GM19438 (cell line): ENCODE measurements at regions not wholly inside any gene's neighbourhood (a gene's known extent, or its start where the extent isn't known, plus 50 kb on each side); places are given as distances from the start of the nearest gene placed in this dataset.
"Not testable (repeated sequence)": the region's sequence is repeated elsewhere in the genome, so short reads cannot be mapped to it uniquely, and the experiment has no call there.

Source experiments
- ATAC-seq: cut with Tn5 transposase; IDR thresholded peaks from one replicate; pipeline ENCODE4 v1.9.1; 2021; ENCODE audit warnings: low read depth; ENCODE audit not compliant: unreplicated experiment

DNA sequence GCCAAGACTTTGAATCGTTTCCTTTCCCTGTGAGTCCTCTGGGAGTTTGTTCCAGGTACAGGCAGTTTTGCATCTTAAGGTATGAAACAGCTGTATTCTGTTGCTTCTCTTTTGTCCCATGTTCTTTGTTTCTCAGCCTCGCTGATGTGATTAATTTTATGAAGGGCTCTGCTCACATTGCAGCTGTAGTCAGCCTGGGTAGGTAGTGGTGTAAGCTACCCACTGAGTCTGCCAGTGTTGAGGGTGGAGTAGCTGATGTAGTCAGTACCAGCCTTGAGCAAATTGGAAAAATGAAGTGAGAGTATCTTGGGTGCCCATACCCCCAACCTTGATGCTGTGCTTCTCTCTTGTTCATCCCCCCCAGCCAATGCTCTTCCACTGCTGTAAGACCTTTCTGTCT lies 139.6 kb upstream of the SMIM31 start:
- no peak for ATAC-seq

DNA sequence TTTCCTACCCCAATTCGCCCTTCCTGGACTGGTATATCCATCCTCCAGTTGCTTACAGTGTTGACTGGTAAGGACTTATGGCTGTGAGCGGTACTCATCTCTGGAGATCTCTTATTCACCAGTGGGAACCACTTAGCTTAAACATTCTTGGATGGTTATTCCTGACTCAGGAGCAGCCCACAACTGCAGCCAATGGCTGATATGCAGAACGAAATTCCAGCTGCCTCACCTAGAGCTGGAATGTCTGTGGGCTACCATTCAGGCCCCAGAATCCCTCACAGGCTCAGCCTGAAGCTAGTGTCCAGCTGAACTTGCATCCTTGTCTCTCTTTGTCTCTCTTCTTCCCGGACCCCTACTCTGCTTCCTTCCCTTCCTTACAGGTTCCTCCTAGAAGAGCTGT lies 138.9 kb upstream of the SMIM31 start:
- no peak for ATAC-seq

DNA sequence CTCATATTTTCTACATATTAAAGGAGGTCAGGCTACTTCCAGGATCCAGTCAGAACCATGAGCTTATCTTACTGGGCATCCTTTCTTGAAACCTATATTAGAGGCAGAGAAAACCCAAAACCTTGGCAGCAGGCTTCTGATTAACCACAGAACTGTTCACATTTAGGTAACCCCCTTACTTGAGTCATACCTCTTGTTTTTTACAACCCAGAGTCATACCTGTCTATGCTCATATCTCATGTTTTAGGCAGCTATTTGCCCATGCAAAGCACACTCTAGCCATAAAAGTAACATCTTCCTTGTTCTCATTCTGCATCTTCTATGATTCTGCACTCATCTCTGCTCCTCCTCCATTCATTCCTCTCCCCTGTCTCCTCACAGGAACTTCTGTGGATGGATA lies 138.0 kb upstream of the SMIM31 start:
- no peak for ATAC-seq

DNA sequence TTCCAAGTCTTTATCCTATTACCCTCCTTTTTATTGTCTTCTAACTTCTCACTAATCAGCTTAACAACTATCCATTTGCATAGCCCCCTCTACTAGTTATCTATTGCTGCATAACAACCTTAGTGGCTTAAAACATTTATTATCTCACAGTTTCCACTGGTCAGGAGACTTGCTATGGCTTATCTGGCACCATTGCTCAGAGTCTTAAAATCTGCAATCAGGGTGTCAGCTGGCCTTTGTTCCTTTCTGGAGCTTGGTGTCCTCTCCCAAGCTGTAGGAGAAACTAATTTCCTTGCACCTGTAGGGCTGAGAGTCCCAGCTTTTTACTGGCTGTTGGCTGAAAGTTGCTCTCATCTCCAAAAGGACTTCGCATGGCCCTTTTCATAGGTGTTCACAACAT lies 137.0 kb upstream of the SMIM31 start:
- ATAC-seq: no peak

DNA sequence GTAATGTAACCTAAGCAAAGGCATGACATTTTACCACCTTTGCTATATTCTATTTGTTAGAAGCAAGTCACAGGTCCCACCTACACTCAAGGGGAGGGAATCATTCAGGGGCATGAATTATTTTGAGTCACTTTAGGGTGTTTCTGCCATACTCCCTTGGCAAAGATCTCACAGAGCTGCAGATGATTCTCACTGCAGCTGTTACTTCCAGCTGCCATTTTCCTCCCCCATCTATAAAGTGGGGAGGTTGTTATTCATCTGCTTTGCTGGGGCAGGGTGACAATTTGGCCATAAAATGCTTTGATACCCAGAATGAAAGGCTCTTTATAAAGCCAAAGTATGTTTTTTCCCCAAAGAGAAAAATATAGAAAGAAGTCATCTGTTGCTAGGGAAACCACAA lies 136.5 kb upstream of the SMIM31 start:
- no peak for ATAC-seq

DNA sequence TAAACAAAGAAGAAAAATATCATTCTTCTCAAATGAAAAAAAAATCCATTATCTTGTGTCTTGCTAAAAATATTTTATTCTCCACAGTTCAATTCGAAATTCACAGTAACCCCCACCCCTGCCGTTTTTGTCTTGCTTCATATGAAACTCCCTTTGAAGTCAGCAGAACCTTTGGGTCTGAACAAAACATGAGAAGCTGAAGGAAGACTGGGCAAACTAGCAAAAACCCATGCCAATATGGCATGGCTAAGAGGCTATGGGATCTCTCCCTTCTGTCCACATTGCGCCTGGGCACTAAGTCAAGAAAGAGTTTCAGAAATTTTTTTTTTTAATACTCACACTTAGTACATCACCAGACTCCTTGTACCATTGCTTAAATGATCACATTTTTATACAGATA lies 136.0 kb upstream of the SMIM31 start:
- no peak for ATAC-seq

GRCh38 chr4:164621886-164622521 lies 131.9 kb upstream of the SMIM31 start:
- ATAC-seq: no peak

DNA sequence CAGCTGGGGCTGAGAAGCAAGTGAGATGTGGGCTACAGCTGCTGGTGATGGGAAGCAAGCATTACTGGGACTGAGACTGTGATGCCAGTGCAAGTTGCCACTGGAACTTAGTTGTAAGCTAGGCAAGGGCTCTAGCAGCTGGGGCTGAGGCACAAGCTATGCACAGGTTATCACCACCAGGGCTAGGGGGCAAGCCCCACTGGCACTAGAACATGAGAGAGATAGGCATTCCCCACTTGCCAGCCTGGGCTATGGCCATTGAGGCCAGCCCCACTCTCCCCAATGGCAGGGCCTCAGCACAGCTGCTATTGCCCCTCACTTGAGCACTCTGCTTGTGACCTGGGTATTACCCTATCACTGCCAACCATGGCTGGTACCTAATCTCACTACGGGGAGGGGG lies 130.8 kb upstream of the SMIM31 start:
- ATAC-seq: no peak

GRCh38 chr4:164639001-164639400 lies 114.9 kb upstream of the SMIM31 start:
- no peak for ATAC-seq

- no peak for ATAC-seq
Observed at GRCh38 chr4:164648151-164648848, 105.6 kb upstream of the SMIM31 start.

DNA sequence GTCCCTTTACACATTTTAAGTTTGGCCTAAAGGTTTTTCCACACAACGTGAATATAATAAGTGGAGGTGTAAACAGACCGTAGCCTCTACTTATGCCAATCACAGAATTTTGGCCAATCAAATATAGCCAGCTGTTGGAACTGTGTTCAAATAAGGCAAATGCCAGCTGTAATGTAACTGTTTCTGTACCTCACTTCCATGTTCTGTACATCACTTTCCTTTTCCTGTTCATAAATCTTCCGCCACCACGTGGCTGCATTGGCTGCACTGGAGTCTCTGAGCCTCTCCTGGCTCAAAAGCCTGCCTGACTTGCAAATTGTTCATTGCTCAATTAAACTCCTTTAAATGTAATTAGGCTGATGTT lies 105.1 kb upstream of the SMIM31 start:
- no peak for ATAC-seq

- no peak for ATAC-seq
Observed at GRCh38 chr4:164659765-164660164, 94.2 kb upstream of the SMIM31 start.

DNA sequence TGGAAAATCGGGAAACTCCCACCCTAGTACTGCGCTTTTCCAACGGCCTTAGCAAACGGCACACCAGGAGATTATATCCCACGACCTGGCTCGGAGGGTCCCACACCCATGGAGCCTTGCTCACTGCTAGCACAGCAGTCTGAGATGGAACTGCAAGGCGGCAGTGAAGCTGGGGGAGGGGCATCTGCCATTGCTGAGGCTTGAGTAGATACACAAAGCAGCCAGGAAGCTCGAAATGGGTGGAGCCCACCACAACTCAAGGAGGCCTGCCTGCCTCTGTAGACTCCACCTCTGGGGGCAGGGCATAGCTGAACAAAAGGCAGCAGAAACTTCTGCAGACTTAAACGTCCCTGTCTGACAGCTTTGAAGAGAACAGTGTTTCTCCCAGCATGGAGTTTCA lies 77.8 kb upstream of the SMIM31 start:
- ATAC-seq: not testable (repeated sequence)

DNA sequence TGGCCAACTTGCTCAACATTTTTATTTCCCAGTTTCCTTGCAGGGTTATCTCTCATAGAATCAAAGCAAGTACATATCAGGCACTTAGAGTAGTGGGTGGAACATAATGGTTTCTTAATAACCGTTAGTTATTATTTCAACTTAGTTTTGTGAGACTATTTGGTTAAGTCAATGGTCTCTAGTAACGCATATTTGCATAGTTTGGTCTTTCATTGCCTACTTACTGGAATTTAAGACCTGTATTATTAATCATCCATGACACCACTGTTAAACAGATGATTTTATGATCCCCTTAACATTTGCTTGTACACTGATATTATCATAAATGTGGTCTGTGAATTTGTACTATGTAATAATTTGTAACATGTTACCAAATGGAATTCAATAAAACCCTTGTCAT lies 70.9 kb upstream of the SMIM31 start:
- ATAC-seq: no peak

DNA sequence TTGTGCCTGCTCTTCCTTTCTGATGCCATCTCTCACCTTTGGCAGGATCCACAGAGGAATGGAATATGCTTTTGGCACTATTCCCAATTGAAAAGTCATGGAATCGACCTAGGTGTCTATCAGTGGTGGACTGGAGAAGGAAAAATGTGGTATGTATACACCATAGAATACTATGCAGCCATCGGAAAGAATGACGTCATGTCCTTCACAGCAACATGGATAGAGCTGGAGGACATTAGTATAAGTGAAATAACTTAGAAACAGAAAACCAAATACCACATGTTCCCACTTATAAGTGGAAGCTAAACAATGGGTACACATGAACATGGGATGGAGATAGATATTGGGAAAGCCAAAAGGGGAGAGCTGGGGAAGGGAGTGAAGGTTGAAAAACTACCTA lies 58.3 kb upstream of the SMIM31 start:
- ATAC-seq: no peak

GRCh38 chr4:164700471-164700870 lies 53.5 kb upstream of the SMIM31 start:
- ATAC-seq: no peak

GRCh38 chr4:164701665-164702064 lies 52.3 kb upstream of the SMIM31 start:
- ATAC-seq: peak; percentile 68
